ENCODE measurements at regions not wholly inside any gene's neighbourhood (a gene's known extent, or its start where the extent isn't known, plus 50 kb on each side); places are given as distances from the start of the nearest gene placed in this dataset.

DNA sequence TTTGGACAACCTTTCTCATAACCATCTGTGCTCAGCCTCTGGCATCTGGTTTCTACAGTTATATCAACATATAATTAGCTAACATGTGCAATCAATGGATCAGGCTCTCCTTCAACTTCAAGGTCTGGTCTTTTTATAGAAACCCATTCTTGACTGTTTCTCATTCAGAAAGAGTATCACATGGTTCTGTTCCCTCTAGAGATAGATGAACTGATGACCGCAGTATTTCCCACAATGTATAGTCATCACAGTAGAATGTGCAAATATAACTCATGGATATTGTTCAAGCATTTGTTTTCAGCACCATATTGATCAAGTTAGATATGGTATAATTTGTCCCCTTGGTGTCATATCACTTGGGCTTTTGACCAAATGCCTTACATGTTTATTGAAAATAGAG, 656.2 kb downstream of the FRK start:
- FAIRE-seq: no peak

DNA sequence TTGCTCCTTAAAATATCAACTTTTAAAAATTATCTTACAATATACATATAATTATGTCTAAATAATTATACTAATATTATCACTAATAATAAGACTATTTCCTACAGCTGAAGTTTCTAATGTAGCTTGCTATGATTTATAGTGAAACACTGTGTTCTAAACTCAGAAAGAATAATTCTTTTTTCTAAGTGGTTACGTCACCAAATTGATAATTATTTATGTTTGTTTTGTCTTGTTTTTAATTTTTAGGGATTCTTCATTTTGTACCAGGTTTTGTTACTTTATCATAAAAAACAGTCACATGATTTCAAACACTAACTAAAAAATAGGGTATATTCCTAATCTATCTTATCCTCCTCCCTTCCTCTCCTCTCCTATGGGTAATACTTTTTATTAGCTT, 662.1 kb downstream of the FRK start:
- SMC1A ChIA-PET (ENCODE audit: uncharacterized antibody, unreplicated experiment): no interaction called here

More for the DNA sequence above, 656.2 kb downstream of the FRK start:
- TF ChIP-seq JUND (IDR thresholded peaks at IDR 0.05; ENCODE audit: low read depth, low read length): no peak
- TF ChIP-seq LARP7 (IDR thresholded peaks at IDR 0.05): no peak
- TF ChIP-seq, protein P1, sequence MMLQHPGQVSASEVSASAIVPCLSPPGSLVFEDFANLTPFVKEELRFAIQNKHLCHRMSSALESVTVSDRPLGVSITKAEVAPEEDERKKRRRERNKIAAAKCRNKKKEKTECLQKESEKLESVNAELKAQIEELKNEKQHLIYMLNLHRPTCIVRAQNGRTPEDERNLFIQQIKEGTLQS (IDR thresholded peaks at IDR 0.05; ENCODE audit: borderline replicate concordance, extremely low read depth, low read depth, low read length): no peak
- H3K36me3 ChIP-seq (ENCODE audit: control insufficient read depth in 2 of 2, insufficient read depth in 2 of 2, low read length in 1 of 2): no peaks in the 10 kb centered on the region
- no peaks in the 10 kb centered on the region for H3K9me3 ChIP-seq (replicated peaks; ENCODE audit: control insufficient read depth, insufficient read depth, low read length)
- H3K27ac ChIP-seq (ENCODE audit: control insufficient read depth, insufficient read depth): no peak overlapping the region
- ATAC-seq (no peak), DNase-seq (ENCODE audit: low read depth, low spot score) (no peak)
- BruUV-seq (replicated peaks): no TSS peak
- H3K9ac ChIP-seq (ENCODE audit: control insufficient read depth, insufficient read depth, low read length): no peak overlapping the region
- H3K79me2 ChIP-seq (ENCODE audit: control insufficient read depth, insufficient read depth, low read length): no peaks in the 10 kb centered on the region
- SMC1A ChIA-PET (ENCODE audit: uncharacterized antibody, unreplicated experiment): interaction anchor here (0.6 kb wide), 1 partner anchor 442 kb away, joined by 3 read pairs; no protein-coding TSS in a partner anchor
- RAD21 ChIA-PET (ENCODE audit: unreplicated experiment): no interaction called here
- H3K4me1 ChIP-seq (ENCODE audit: control insufficient read depth, insufficient read depth, low read length): no peaks in the 10 kb centered on the region
- no peaks in the 10 kb centered on the region for H3K27me3 ChIP-seq (replicated peaks in 1 of 2; ENCODE audit: control insufficient read depth in 2 of 2, insufficient read depth in 2 of 2, low read length in 1 of 2)
- no peaks in the 10 kb centered on the region for H4K20me1 ChIP-seq (ENCODE audit: control insufficient read depth, insufficient read depth)
- in situ Hi-C loops (cut with MboI) (no loop called here), intact Hi-C loops (cut with micrococcal nuclease; ENCODE audit: unreplicated experiment) (no loop called here)
- no peak overlapping the region for H3K4me2 ChIP-seq (ENCODE audit: control insufficient read depth, insufficient read depth)
- H3K4me3 ChIP-seq: no peak overlapping the region
- POLR2A ChIA-PET: no interaction called here
- CTCF ChIA-PET: no interaction called here
- WGBS (ENCODE audit: insufficient coverage, insufficient replicate concordance, low lambda C conversion rate, missing lambda C conversion rate): 55% methylated on average over 1 of the region's 1 CpG
- no peak overlapping the region for H2AFZ ChIP-seq (ENCODE audit: control insufficient read depth, low read depth, low read length)

More for the DNA sequence above, 662.1 kb downstream of the FRK start:
- no peak for ATAC-seq
- no peak overlapping the region for H3K27ac ChIP-seq (ENCODE audit: control insufficient read depth, insufficient read depth)
- H4K20me1 ChIP-seq (ENCODE audit: control insufficient read depth, insufficient read depth): no peaks in the 10 kb centered on the region
- CTCF ChIA-PET: no interaction called here
- no TSS peak for BruUV-seq (replicated peaks)
- H2AFZ ChIP-seq (ENCODE audit: control insufficient read depth, low read depth, low read length): no peak overlapping the region
- no peaks in the 10 kb centered on the region for H3K4me1 ChIP-seq (ENCODE audit: control insufficient read depth, insufficient read depth, low read length)
- POLR2A ChIA-PET: no interaction called here
- no peak for FAIRE-seq
- in situ Hi-C loops (cut with MboI): no loop called here
- H3K36me3 ChIP-seq (ENCODE audit: control insufficient read depth in 2 of 2, insufficient read depth in 2 of 2, low read length in 1 of 2): no peaks in the 10 kb centered on the region
- no peak overlapping the region for H3K4me2 ChIP-seq (ENCODE audit: control insufficient read depth, insufficient read depth)
- H3K79me2 ChIP-seq (ENCODE audit: control insufficient read depth, insufficient read depth, low read length): no peaks in the 10 kb centered on the region
- H3K9me3 ChIP-seq (replicated peaks; ENCODE audit: control insufficient read depth, insufficient read depth, low read length): no peaks in the 10 kb centered on the region
- 38% methylated on average over 1 of the region's 1 CpG for WGBS (ENCODE audit: insufficient coverage, insufficient replicate concordance, low lambda C conversion rate, missing lambda C conversion rate)
- DNase-seq (ENCODE audit: low read depth, low spot score): no peak
- RAD21 ChIA-PET (ENCODE audit: unreplicated experiment): no interaction called here
- intact Hi-C loops (cut with micrococcal nuclease; ENCODE audit: unreplicated experiment): no loop called here
- no peak overlapping the region for H3K9ac ChIP-seq (ENCODE audit: control insufficient read depth, insufficient read depth, low read length)
- no peaks in the 10 kb centered on the region for H3K27me3 ChIP-seq (replicated peaks in 1 of 2; ENCODE audit: control insufficient read depth in 2 of 2, insufficient read depth in 2 of 2, low read length in 1 of 2)
- H3K4me3 ChIP-seq: no peak overlapping the region
- TF ChIP-seq ATF7 (IDR thresholded peaks at IDR 0.05; ENCODE audit: low read depth) (0 out of 2 replicates have a peak, but pooled peaks have one; percentile 30), STAT1 (conservative IDR thresholded peaks at IDR 0.05) (no peak)
